ENCODE measurements at regions not wholly inside any gene's neighbourhood (a gene's known extent, or its start where the extent isn't known, plus 50 kb on each side); places are given as distances from the start of the nearest gene placed in this dataset.

GRCh38 chr3:3258281-3258680 is 78.8 kb upstream of the CRBN start:
- Histone ChIP-seq H3K4me1 (ENCODE audit: insufficient read depth, low read length, poor library complexity, severe bottlenecking) (no peaks in the 10 kb centered on the region), H3K27ac (ENCODE audit: low read depth, low read length, poor library complexity, severe bottlenecking) (no peak overlapping the region), H3K27me3 (replicated peaks; ENCODE audit: insufficient read depth, low read depth, low read length, poor library complexity) (no peaks in the 10 kb centered on the region), H3K9me3 (ENCODE audit: low read depth, low read length, poor library complexity, severe bottlenecking) (no peaks in the 10 kb centered on the region), H3K36me3 (ENCODE audit: insufficient read depth, low read length, poor library complexity, severe bottlenecking) (no peaks in the 10 kb centered on the region), H3K4me3 (ENCODE audit: low read depth, low read length, poor library complexity, severe bottlenecking) (no peak overlapping the region)
- no peak for DNase-seq (ENCODE audit: low spot score)
- no TSS peak for BruUV-seq (replicated peaks)
- ChIA-PET POLR2A (ENCODE audit: low non-redundant PET) (no interaction called here), CTCF (no interaction called here)
- TF ChIP-seq EZH2 (IDR thresholded peaks at IDR 0.05; ENCODE audit: borderline replicate concordance, low read depth, low read length, poor library complexity, severe bottlenecking): no peak
- TF ChIP-seq CTCF (conservative IDR thresholded peaks at IDR 0.05; ENCODE audit: low read depth, low read length): no peak
- intact Hi-C loops (cut with micrococcal nuclease; ENCODE audit: unreplicated experiment): no loop called here

- no peak for TF ChIP-seq CTCF (conservative IDR thresholded peaks at IDR 0.05; ENCODE audit: low read depth, low read length)
- TF ChIP-seq EZH2 (IDR thresholded peaks at IDR 0.05; ENCODE audit: borderline replicate concordance, low read depth, low read length, poor library complexity, severe bottlenecking): no peak
- BruUV-seq (replicated peaks): no TSS peak
- Histone ChIP-seq H3K9me3 (ENCODE audit: low read depth, low read length, poor library complexity, severe bottlenecking) (no peaks in the 10 kb centered on the region), H3K27ac (ENCODE audit: low read depth, low read length, poor library complexity, severe bottlenecking) (no peak overlapping the region), H3K27me3 (replicated peaks; ENCODE audit: insufficient read depth, low read depth, low read length, poor library complexity) (no peaks in the 10 kb centered on the region), H3K4me1 (ENCODE audit: insufficient read depth, low read length, poor library complexity, severe bottlenecking) (no peaks in the 10 kb centered on the region), H3K4me3 (ENCODE audit: low read depth, low read length, poor library complexity, severe bottlenecking) (no peak overlapping the region), H3K36me3 (ENCODE audit: insufficient read depth, low read length, poor library complexity, severe bottlenecking) (no peaks in the 10 kb centered on the region)
- ChIA-PET POLR2A (ENCODE audit: low non-redundant PET) (no interaction called here), CTCF (no interaction called here)
- intact Hi-C loops (cut with micrococcal nuclease; ENCODE audit: unreplicated experiment): no loop called here
- DNase-seq (ENCODE audit: low spot score): no peak
Observed at GRCh38 chr3:3241596-3241995, 62.1 kb upstream of the CRBN start.

- no peaks in the 10 kb centered on the region for H3K4me1 ChIP-seq (ENCODE audit: insufficient read depth, low read length, poor library complexity, severe bottlenecking)
- TF ChIP-seq CTCF (conservative IDR thresholded peaks at IDR 0.05; ENCODE audit: low read depth, low read length) (no peak), EZH2 (IDR thresholded peaks at IDR 0.05; ENCODE audit: borderline replicate concordance, low read depth, low read length, poor library complexity, severe bottlenecking) (no peak)
- CTCF ChIA-PET: no interaction called here
- POLR2A ChIA-PET (ENCODE audit: low non-redundant PET): interaction anchor here (0.7 kb wide), 1 partner anchor 720 kb away, joined by 9 read pairs; no protein-coding TSS in a partner anchor
- no peak for DNase-seq (ENCODE audit: low spot score)
- H3K27me3 ChIP-seq (replicated peaks; ENCODE audit: insufficient read depth, low read depth, low read length, poor library complexity): no peaks in the 10 kb centered on the region
- H3K36me3 ChIP-seq (ENCODE audit: insufficient read depth, low read length, poor library complexity, severe bottlenecking): no peaks in the 10 kb centered on the region
- intact Hi-C loops (cut with micrococcal nuclease; ENCODE audit: unreplicated experiment): no loop called here
- no peak overlapping the region for H3K27ac ChIP-seq (ENCODE audit: low read depth, low read length, poor library complexity, severe bottlenecking)
- BruUV-seq (replicated peaks): no TSS peak
- H3K9me3 ChIP-seq (ENCODE audit: low read depth, low read length, poor library complexity, severe bottlenecking): no peaks in the 10 kb centered on the region
- H3K4me3 ChIP-seq (ENCODE audit: low read depth, low read length, poor library complexity, severe bottlenecking): no peak overlapping the region
Observed at GRCh38 chr3:3240986-3241385, 61.5 kb upstream of the CRBN start.

Data from A673 (cell line).